ENCODE measurements at regions not wholly inside any gene's neighbourhood (a gene's known extent, or its start where the extent isn't known, plus 50 kb on each side); places are given as distances from the start of the nearest gene placed in this dataset.
"Not testable (repeated sequence)": the region's sequence is repeated elsewhere in the genome, so short reads cannot be mapped to it uniquely, and the experiment has no call there.

DNA sequence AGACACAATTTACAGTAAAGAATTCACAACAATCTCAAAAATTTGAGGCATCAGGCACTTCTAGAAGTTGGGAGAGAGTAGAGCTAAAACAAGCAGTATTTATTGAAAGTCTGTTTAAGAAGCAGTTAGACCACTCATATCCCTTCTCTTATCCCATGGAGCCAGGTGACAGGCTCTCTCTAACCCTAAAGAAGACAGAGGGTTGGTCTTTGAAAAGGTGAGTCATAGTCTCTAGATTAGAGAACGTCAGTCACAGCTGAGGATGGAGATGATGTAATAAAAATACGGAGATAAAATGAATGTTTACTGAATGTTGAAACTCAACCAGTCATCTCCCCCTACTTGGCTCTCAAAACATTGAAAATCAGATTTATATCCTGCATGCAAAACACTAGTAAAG is 223.8 kb downstream of the CHIC2 start:
- no peak overlapping the region for H3K4me3 ChIP-seq (ENCODE audit: low read depth, low read length)
- TF ChIP-seq CTCF (IDR thresholded peaks at IDR 0.05; ENCODE audit: low read depth, low read length): no peak

DNA sequence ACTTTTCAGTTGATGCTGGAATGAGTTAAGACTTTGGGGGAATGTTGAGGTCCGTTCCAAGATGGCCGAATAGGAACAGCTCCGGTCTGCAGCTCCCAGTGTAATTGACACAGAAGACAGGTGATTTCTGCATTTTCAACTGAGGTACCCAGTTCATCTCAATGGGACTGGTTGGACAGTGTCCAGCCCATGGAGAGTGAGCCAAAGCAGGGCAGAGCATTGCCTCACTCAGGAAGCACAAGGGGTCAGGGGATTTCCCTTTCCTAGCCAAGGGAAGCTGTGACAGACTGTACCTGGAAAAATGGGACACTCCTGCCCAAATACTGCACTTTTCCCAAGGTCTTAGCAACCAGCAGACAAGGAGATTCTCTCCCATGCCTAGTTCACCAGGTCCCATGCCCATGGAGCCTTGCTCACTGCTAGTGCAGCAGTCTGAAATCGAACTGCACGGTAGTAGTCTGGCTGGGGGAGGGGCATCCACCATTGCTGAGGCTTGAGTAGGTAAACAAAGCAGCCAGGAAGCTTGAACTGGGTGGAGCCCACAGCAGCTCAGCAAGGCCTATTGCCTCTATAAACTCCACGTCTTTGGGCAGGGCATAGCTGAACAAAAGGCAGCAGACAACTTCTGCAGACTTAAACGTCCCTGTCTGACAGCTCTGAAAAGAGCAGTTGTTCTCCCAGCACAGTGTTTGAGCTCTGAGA is 231.0 kb downstream of the CHIC2 start:
- not testable (repeated sequence) for H3K4me3 ChIP-seq (ENCODE audit: low read depth, low read length)

- TF ChIP-seq CTCF (IDR thresholded peaks at IDR 0.05; ENCODE audit: low read depth, low read length): no peak
- no peak overlapping the region for H3K4me3 ChIP-seq (ENCODE audit: low read depth, low read length)
Measured at GRCh38 chr4:53832549-53832948, 231.9 kb downstream of the CHIC2 start.

DNA sequence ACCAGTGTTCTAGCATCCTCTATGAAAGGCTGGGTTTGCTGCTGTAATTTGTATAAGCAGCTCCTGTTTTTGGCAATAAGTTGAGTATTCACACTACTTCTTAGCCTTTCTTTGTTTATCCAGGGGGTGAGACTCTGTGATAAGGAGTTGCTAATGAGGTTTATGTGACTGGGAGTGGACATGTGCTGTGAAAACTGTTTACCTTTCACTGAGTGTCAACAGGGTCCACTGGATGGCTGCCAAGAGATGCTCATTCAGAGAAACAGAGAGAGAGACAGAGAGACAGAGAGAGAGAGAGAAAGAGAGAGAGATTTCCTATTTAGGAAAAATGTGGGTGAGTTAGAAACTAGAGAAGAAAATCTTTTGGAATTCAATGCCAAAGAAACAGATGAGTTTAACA is 233.9 kb downstream of the CHIC2 start:
- no peak for TF ChIP-seq CTCF (IDR thresholded peaks at IDR 0.05; ENCODE audit: low read depth, low read length)
- no peak overlapping the region for H3K4me3 ChIP-seq (ENCODE audit: low read depth, low read length)

DNA sequence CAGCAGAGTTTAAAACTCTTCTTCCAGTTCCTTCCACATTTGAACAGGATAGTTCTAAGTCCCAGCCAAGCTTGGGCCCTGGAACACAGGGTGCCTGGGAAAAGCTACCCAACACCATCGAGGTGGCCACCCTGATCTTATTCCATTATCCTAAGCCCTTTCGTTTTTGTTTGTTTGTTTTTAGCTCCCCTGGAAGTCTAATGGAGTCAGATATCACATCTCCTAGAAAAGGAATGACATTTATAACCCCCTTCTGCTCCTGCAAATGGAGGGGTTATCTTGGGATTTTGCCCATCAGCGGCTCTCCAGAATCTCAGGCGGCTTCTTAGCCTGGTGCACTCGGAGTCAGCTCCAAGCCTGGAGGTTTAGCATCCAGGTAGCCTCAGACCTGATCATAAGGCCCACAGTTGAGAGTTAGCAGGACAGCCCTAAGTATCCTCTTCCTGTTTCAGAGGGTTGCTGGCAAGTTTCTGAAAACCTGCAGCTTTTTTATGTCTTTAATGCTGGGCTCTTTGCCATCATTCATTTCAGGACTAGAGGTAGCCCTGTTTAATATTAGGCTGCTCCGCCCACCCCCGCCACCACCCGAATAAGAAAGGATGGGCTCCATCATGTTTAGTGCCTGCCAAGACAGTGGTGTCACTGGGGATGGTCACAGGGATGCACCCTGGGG is 230.0 kb upstream of the LNX1 start:
- no peak for TF ChIP-seq CTCF (IDR thresholded peaks at IDR 0.05; ENCODE audit: low read depth, low read length)
- H3K4me3 ChIP-seq (ENCODE audit: low read depth, low read length): no peak overlapping the region

- no peak overlapping the region for H3K4me3 ChIP-seq (ENCODE audit: low read depth, low read length)
- TF ChIP-seq CTCF (IDR thresholded peaks at IDR 0.05; ENCODE audit: low read depth, low read length): no peak
Measured at GRCh38 chr4:53818104-53818503, 226.8 kb upstream of the LNX1 start.

DNA sequence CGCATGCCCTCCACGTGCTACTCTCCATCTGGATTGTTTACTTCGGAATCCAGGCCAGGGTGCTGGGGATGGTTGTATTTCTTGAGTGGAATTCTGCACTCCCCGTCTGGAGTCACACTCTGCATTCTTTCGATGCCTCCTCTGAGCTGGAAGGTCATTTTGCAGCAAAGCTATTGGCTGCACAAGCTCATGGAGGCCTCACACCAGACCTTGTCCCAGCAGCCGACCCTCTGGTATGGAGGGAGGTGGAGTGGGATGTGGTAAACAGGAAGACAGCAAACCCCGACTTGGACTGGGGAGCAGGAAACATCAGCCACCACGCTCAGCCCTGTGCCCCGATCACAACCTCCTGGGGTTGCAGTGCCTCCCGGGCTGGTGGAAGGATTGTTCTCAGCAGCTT is 225.3 kb upstream of the LNX1 start:
- no peak for TF ChIP-seq CTCF (IDR thresholded peaks at IDR 0.05; ENCODE audit: low read depth, low read length)
- no peak overlapping the region for H3K4me3 ChIP-seq (ENCODE audit: low read depth, low read length)
